K562 (cell line): ENCODE measurements at regions not wholly inside any gene's neighbourhood (a gene's known extent, or its start where the extent isn't known, plus 50 kb on each side); places are given as distances from the start of the nearest gene placed in this dataset.

Experiments used
- ATAC-seq: fragments of 200-7000 bp; cut with Tn5 transposase; 3 replicates; pipeline ENCODE4 v1.9.1; 2020; ENCODE audit warnings: moderate library complexity
- BruUV-seq: library from RNA; stranded (reverse); fragments of 400-500 nt; replicated peaks from 2 replicates; lab custom pipeline; 2021; lab: Mats Ljungman, UMichigan
- CTCF ChIA-PET: fragments of 300-600 bp; formaldehyde crosslinking; extraction: SDS; loops from one replicate; lab custom pipeline; 2021; ENCODE audit warnings: low intra/inter-chr PET ratio; lab: Yijun Ruan, JAX
- POLR2A ChIA-PET: fragments of 300-600, 350-650 bp; sonication (Branson Sonifier 250); formaldehyde crosslinking; extraction: SDS; loops from one replicate; lab custom pipeline; 2021; ENCODE audit warnings: antibody characterized with exemption, inconsistent platforms; lab: Yijun Ruan, JAX
- DNase-seq, 4 experiments: peaks; one replicate each; pipeline versions ENCODE4 v3.0.0 to v3.0.0-alpha.2; 2011 to 2018; ENCODE audit warnings: low spot score in 3 of 4, mixed read lengths in 3 of 4; ENCODE audit errors: extremely low read depth in 1 of 4
- FAIRE-seq: peaks from 2 replicates; lab custom pipeline; 2011; peaks lifted over from hg19 to GRCh38; lab: Jason Lieb, UNC
- H2AFZ ChIP-seq: 2 replicates; pipeline ENCODE4 v1.6.0; 2011; ENCODE audit warnings: low read depth, low read length, control low read depth, inconsistent platforms
- H3K27ac ChIP-seq: fragments of 200-600 bp; 3 replicates; pipeline ENCODE4 v1.8.0; 2011; ENCODE audit warnings: low read depth, mild to moderate bottlenecking, control low read depth, inconsistent platforms, low read length, moderate library complexity, mixed read lengths; ENCODE audit errors: extremely low read depth
- H3K27me3 ChIP-seq, 2 experiments: fragments of 300-600 bp in 1 of 2; 2 replicates in 1 of 2; 3 replicates in 1 of 2; pipeline versions ENCODE4 v1.6.0 to v1.8.0; 2011; ENCODE audit warnings: inconsistent platforms in 2 of 2, low read length in 2 of 2, mild to moderate bottlenecking in 1 of 2, mixed read lengths in 1 of 2, moderate library complexity in 1 of 2; ENCODE audit not compliant: control insufficient read depth in 2 of 2, insufficient read depth in 2 of 2
- H3K36me3 ChIP-seq: fragments of 300-600 bp; 3 replicates; pipeline ENCODE4 v1.8.0; 2011; ENCODE audit warnings: mild to moderate bottlenecking, low read length, inconsistent platforms; ENCODE audit not compliant: control insufficient read depth, insufficient read depth
- H3K4me1 ChIP-seq, 2 experiments: fragments of 200-600 bp in 1 of 2; replicated peaks in 1 of 2; 2 replicates in 1 of 2; 3 replicates in 1 of 2; pipeline versions ENCODE4 v1.5.1 to v1.8.0; 2011; ENCODE audit warnings: inconsistent platforms in 2 of 2, low read length in 2 of 2, mild to moderate bottlenecking in 1 of 2, mixed read lengths in 1 of 2, moderate library complexity in 1 of 2; ENCODE audit not compliant: control insufficient read depth in 2 of 2, insufficient read depth in 2 of 2
- H3K4me2 ChIP-seq: 2 replicates; pipeline ENCODE4 v1.6.1; 2011; ENCODE audit warnings: low read length, control low read depth, inconsistent platforms, mixed read lengths; ENCODE audit not compliant: insufficient read depth
- H3K4me3 ChIP-seq: fragments of 200-600 bp; sonication (generic), shearing (Covaris generic); 2 replicates; pipeline ENCODE4 v1.5.1; 2016; ENCODE audit warnings: control low read depth, inconsistent platforms
- H3K79me2 ChIP-seq: fragments of 200-600 bp; 3 replicates; pipeline ENCODE4 v1.8.0; 2011; ENCODE audit warnings: low read length, inconsistent platforms; ENCODE audit not compliant: control insufficient read depth, insufficient read depth
- H3K9ac ChIP-seq, 2 experiments: 2 replicates each; pipeline versions ENCODE4 v1.6.0 to v1.6.1; 2011; ENCODE audit warnings: low read depth in 2 of 2, low read length in 2 of 2, control low read depth in 1 of 2, inconsistent platforms in 1 of 2, mild to moderate bottlenecking in 1 of 2, mixed read lengths in 1 of 2; ENCODE audit not compliant: insufficient read depth in 1 of 2
- H3K9me1 ChIP-seq: one replicate; pipeline ENCODE4 v1.6.0; 2011; ENCODE audit warnings: inconsistent platforms, mild to moderate bottlenecking, low read length, moderate library complexity; ENCODE audit not compliant: control insufficient read depth, insufficient read depth
- H3K9me3 ChIP-seq: replicated peaks from 2 replicates; pipeline ENCODE4 v1.5.1; 2011; ENCODE audit warnings: low read depth, low read length, inconsistent platforms; ENCODE audit not compliant: control insufficient read depth, insufficient read depth
- H4K20me1 ChIP-seq: replicated peaks from 2 replicates; pipeline ENCODE4 v1.6.1; 2011; ENCODE audit warnings: low read length, inconsistent platforms, mixed read lengths; ENCODE audit not compliant: control insufficient read depth, insufficient read depth
- AFF1 ChIP-seq, 2 experiments: fragments of 450-650 bp; IDR thresholded peaks; 2 replicates each; pipeline ENCODE4 v1.6.1; 2018; ENCODE audit warnings: mild to moderate bottlenecking in 2 of 2, low read depth in 1 of 2; ENCODE audit not compliant: partially characterized antibody in 2 of 2
- ATF2 ChIP-seq: sonication (generic); formaldehyde crosslinking; IDR thresholded peaks from 2 replicates; pipeline ENCODE4 v1.8.1; 2022; ENCODE audit warnings: missing genetic modification reagents
- COPS2 ChIP-seq: fragments of 450-650 bp; conservative IDR thresholded peaks from 2 replicates; pipeline ENCODE4 v1.6.1; 2016; ENCODE audit warnings: mild to moderate bottlenecking, moderate library complexity
- POLR2A ChIP-seq: fragments of 450-650 bp; conservative IDR thresholded peaks from 2 replicates; pipeline ENCODE4 v1.6.1; 2016
- SMAD3 ChIP-seq: fragments of 450-650 bp; formaldehyde crosslinking; conservative IDR thresholded peaks from 2 replicates; pipeline ENCODE4 v1.4.0; 2020; ENCODE audit warnings: mild to moderate bottlenecking
- ZKSCAN1 ChIP-seq: fragments of 150-350 bp; IDR thresholded peaks from 2 replicates; pipeline ENCODE4 v1.6.1; 2016; ENCODE audit warnings: low read depth, low read length
- ZNF609 ChIP-seq: sonication (generic); formaldehyde crosslinking; IDR thresholded peaks from 2 replicates; pipeline ENCODE4 v1.8.1; 2023; ENCODE audit warnings: missing genetic modification reagents, mild to moderate bottlenecking, borderline replicate concordance
- WGBS: fragments of 100-300 bp; shearing (Covaris generic); methylation state at CpG from one replicate; pipeline ENCODE4 v1.1.6; 2016; ENCODE audit warnings: low coverage, mixed read lengths; ENCODE audit not compliant: insufficient coverage; ENCODE audit errors: missing lambda C conversion rate; 5-methylcytosine and 5-hydroxymethylcytosine counted together
- in situ Hi-C: fragments of 300-500 bp; cut with MboI; formaldehyde crosslinking; loops from 4 replicates; pipeline ENCODE4 v1.15.0; 2018; ENCODE audit warnings: inconsistent platforms, mixed read lengths
- intact Hi-C: fragments of 100-400 bp; cut with micrococcal nuclease; formaldehyde crosslinking; loops from 2 replicates; pipeline ENCODE4 v1.14.2; 2022
- TF ChIP-seq, protein P1 (sequence below), 2 experiments: fragments of 150-350 bp in 1 of 2; IDR thresholded peaks; 2 replicates each; pipeline ENCODE4 v1.6.1; 2012 to 2016; ENCODE audit warnings: low read depth in 2 of 2, low read length in 2 of 2, mild to moderate bottlenecking in 1 of 2, moderate library complexity in 1 of 2

DNA sequence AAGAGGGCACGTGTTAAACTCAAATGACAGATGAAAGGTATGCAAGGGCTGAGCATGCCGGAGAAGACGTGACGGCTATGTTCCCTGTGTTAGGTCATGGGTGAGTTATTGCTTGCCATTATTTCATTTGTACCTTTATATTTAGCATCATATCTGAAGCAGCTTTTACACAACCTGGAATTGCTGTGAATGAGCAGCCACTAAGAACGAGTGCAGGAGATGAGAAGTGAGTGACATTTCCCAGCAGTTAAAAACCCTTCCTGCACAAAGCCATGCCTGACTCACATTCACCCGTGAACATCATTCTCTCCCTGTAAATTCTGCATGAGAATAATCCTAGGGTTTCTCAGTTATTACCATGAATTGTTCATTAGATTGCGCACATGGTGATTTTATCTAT lies 433.2 kb upstream of the ZFP42 start:
- Histone ChIP-seq H3K4me2 (no peak overlapping the region), H3K27ac (no peak overlapping the region), H3K4me3 (no peak overlapping the region), H3K9ac (no peak overlapping the region), H3K36me3 (no peaks in the 10 kb centered on the region), H2AFZ (no peak overlapping the region), H3K4me1 (no peaks in the 10 kb centered on the region), H3K9me3 (no peaks in the 10 kb centered on the region), H3K27me3 (no peaks in the 10 kb centered on the region), H4K20me1 (no peaks in the 10 kb centered on the region), H3K9me1 (no peaks in the 10 kb centered on the region), H3K79me2 (no peaks in the 10 kb centered on the region)
- in situ Hi-C loops: no loop called here
- BruUV-seq: no TSS peak
- FAIRE-seq: no peak
- ChIA-PET POLR2A (interaction anchor here (0.9 kb wide), 1 partner anchor 30 kb away, joined by 4 read pairs; no protein-coding TSS in a partner anchor), CTCF (no interaction called here)
- no peak for ATAC-seq
- intact Hi-C loops: no loop called here
- no peak for DNase-seq
- WGBS: 4% methylated on average over 7 of the region's 7 CpGs
- TF ChIP-seq AFF1 (IDR thresholded peaks at IDR 0.05; ENCODE audit: low read depth in 1 of 2, partially characterized antibody in 2 of 2): no peak
- no peak for TF ChIP-seq POLR2A
- no peak for TF ChIP-seq SMAD3
- TF ChIP-seq ZNF609 (CRISPR knock-in tag): no peak
- TF ChIP-seq ATF2 (CRISPR knock-in tag): no peak
- no peak for TF ChIP-seq ZKSCAN1
- no peak for TF ChIP-seq COPS2
- TF ChIP-seq, protein P1, sequence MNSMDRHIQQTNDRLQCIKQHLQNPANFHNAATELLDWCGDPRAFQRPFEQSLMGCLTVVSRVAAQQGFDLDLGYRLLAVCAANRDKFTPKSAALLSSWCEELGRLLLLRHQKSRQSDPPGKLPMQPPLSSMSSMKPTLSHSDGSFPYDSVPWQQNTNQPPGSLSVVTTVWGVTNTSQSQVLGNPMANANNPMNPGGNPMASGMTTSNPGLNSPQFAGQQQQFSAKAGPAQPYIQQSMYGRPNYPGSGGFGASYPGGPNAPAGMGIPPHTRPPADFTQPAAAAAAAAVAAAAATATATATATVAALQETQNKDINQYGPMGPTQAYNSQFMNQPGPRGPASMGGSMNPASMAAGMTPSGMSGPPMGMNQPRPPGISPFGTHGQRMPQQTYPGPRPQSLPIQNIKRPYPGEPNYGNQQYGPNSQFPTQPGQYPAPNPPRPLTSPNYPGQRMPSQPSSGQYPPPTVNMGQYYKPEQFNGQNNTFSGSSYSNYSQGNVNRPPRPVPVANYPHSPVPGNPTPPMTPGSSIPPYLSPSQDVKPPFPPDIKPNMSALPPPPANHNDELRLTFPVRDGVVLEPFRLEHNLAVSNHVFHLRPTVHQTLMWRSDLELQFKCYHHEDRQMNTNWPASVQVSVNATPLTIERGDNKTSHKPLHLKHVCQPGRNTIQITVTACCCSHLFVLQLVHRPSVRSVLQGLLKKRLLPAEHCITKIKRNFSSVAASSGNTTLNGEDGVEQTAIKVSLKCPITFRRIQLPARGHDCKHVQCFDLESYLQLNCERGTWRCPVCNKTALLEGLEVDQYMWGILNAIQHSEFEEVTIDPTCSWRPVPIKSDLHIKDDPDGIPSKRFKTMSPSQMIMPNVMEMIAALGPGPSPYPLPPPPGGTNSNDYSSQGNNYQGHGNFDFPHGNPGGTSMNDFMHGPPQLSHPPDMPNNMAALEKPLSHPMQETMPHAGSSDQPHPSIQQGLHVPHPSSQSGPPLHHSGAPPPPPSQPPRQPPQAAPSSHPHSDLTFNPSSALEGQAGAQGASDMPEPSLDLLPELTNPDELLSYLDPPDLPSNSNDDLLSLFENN (IDR thresholded peaks at IDR 0.05; ENCODE audit: low read depth in 2 of 2, low read length in 2 of 2): no peak
